SJCRH30 (cell line): ENCODE measurements at regions not wholly inside any gene's neighbourhood (a gene's known extent, or its start where the extent isn't known, plus 50 kb on each side); places are given as distances from the start of the nearest gene placed in this dataset.

Experiments
- DNase-seq, 2 experiments: peaks; one replicate each; pipeline ENCODE4 v3.0.0-alpha.2; 2015 to 2020
- H3K27ac ChIP-seq: fragments of 250-450 bp; sonication (Bioruptor Pico); 2 replicates; pipeline ENCODE4 v1.5.1; 2020; ENCODE audit warnings: mild to moderate bottlenecking, moderate library complexity
- H3K27me3 ChIP-seq: fragments of 250-450 bp; sonication (Bioruptor Pico); 2 replicates; pipeline ENCODE4 v1.5.1; 2020; ENCODE audit warnings: mild to moderate bottlenecking, moderate library complexity
- H3K36me3 ChIP-seq: fragments of 250-450 bp; sonication (Bioruptor Pico); 2 replicates; pipeline ENCODE4 v1.5.1; 2020; ENCODE audit warnings: mild to moderate bottlenecking, moderate library complexity
- H3K4me1 ChIP-seq: fragments of 250-450 bp; sonication (Bioruptor Pico); 2 replicates; pipeline ENCODE4 v1.5.1; 2020; ENCODE audit warnings: mild to moderate bottlenecking, moderate library complexity
- H3K4me3 ChIP-seq: fragments of 250-450 bp; sonication (Bioruptor Pico); 2 replicates; pipeline ENCODE4 v1.5.1; 2020; ENCODE audit warnings: mild to moderate bottlenecking, moderate library complexity
- H3K9me3 ChIP-seq: fragments of 250-450 bp; sonication (Bioruptor Pico); replicated peaks from 2 replicates; pipeline ENCODE4 v1.5.1; 2020; ENCODE audit warnings: mild to moderate bottlenecking, moderate library complexity

DNA sequence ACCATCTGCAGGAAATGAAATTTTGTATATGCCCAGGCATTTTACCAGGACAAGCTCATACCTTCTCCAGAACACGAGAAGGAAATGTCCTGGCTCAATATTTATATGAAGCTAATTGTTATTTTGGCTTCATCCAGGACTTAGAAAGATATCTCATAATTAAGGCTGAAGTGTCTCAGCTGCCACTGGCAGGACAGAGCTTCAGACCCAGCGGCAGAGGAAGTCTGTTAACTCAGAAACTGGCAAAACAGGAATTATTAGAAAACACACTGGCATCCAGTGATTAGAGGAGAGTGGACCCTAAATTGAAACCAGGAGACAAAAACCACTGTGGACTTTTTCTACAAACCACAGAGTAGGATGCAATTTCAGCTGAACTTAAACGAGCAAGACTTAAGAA, 329.7 kb downstream of the CYRIA start:
- no peak for DNase-seq
- Histone ChIP-seq H3K4me3 (no peak overlapping the region), H3K27me3 (no peaks in the 10 kb centered on the region), H3K27ac (no peak overlapping the region), H3K4me1 (peaks cover 4% of the 10 kb centered on the region; the same call in 1 of the 2 replicates), H3K9me3 (peaks cover 8% of the 10 kb centered on the region), H3K36me3 (no peaks in the 10 kb centered on the region)

DNA sequence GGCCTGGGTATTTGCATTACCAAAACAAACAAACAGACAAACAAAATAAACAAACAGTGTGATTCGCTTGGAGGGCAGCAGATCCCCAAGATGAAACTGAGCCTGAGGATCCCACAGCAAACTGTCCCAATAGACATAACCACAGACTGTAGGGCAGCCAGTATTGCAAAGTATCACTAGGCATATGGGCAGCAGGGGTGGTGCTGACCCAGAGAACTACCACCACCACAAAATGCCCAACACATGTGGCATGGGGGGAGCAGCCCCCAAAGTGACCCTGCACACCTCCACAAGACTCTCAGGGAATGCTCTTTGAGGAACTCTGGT, 330.1 kb downstream of the CYRIA start:
- Histone ChIP-seq H3K9me3 (peaks cover 8% of the 10 kb centered on the region), H3K27ac (no peak overlapping the region), H3K27me3 (no peaks in the 10 kb centered on the region), H3K36me3 (no peaks in the 10 kb centered on the region), H3K4me1 (peaks cover 8% of the 10 kb centered on the region; the same call in 1 of the 2 replicates), H3K4me3 (no peak overlapping the region)
- DNase-seq: no peak

GRCh38 chr2:16334886-16335603, 330.6 kb downstream of the CYRIA start:
- peaks cover 8% of the 10 kb centered on the region for H3K9me3 ChIP-seq
- no peaks in the 10 kb centered on the region for H3K27me3 ChIP-seq
- DNase-seq: no peak
- peaks cover 11% of the 10 kb centered on the region for H3K4me1 ChIP-seq
- H3K27ac ChIP-seq: no peak overlapping the region
- no peak overlapping the region for H3K4me3 ChIP-seq
- H3K36me3 ChIP-seq: no peaks in the 10 kb centered on the region

DNA sequence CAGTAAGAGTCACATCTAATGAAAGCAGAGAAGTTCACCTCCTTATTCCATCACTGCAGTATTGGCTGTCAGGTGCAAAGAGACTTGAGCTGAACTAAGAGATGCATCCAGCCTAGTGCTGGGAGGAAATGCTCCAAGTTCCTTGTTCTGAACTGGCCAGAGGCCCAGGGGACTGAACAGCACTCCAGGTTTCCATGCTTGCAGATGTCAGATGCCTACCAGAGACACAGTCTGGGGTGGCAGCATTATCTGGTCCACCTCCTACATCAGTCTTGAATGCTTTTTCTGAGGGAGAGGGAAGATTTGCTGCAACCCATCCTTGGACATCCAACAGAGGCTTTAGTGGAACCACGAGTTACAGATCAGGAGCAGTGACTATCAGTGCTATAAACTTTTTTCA, 331.3 kb downstream of the CYRIA start:
- Histone ChIP-seq H3K36me3 (no peaks in the 10 kb centered on the region), H3K4me3 (no peak overlapping the region), H3K4me1 (peaks cover 14% of the 10 kb centered on the region), H3K27me3 (no peaks in the 10 kb centered on the region), H3K27ac (no peak overlapping the region), H3K9me3 (peaks cover 4% of the 10 kb centered on the region)
- DNase-seq: no peak

DNA sequence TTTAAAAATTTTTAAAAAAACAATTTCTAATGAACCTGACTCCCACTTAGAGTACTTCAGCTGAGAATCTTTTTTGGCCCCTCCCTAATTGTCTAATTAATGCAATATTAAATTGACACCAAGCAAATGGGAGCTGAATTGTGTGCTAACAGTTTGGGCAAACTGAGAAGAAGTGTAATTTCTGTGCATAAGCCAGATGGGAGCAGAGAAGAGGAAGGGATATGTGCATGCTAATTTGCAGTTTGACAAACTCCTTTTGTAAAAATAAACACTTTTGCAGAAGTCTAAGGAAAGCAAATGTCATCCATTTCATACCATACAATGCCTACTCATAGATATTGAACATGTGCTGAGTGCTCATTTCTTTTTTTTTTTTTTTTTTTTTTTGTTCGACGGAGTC, 332.0 kb downstream of the CYRIA start:
- Histone ChIP-seq H3K36me3 (no peaks in the 10 kb centered on the region), H3K4me1 (peaks cover 14% of the 10 kb centered on the region), H3K9me3 (no peaks in the 10 kb centered on the region), H3K27ac (no peak overlapping the region), H3K27me3 (no peaks in the 10 kb centered on the region), H3K4me3 (no peak overlapping the region)
- DNase-seq: no peak

GRCh38 chr2:16332681-16333557, 332.7 kb downstream of the CYRIA start:
- Histone ChIP-seq H3K27me3 (no peaks in the 10 kb centered on the region), H3K27ac (no peak overlapping the region), H3K9me3 (no peaks in the 10 kb centered on the region), H3K36me3 (no peaks in the 10 kb centered on the region), H3K4me3 (no peak overlapping the region), H3K4me1 (peaks cover 14% of the 10 kb centered on the region)
- no peak for DNase-seq

DNA sequence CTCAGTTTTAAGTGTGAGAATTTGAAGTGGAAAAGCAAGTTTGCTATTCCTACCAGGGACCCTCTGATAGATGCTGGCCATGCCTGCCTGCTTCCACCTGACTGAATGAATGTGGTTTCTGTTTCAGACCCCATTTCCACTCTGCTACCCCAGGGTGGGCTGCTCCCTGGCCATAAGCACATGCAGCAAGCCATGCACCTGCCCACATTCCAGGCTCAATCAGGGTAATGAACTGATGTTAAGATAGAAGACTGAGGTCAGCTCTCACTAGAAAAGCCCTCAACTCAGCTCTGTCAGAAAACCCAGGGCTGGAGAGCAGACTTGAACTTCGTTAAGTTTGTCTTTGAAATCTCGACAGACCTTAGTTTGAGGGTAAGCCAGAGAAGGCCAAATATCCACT, 333.9 kb downstream of the CYRIA start:
- no peak for DNase-seq
- H3K4me3 ChIP-seq: no peak overlapping the region
- no peak overlapping the region for H3K27ac ChIP-seq
- H3K27me3 ChIP-seq: no peaks in the 10 kb centered on the region
- H3K9me3 ChIP-seq: no peaks in the 10 kb centered on the region
- no peaks in the 10 kb centered on the region for H3K36me3 ChIP-seq
- peaks cover 14% of the 10 kb centered on the region for H3K4me1 ChIP-seq

DNA sequence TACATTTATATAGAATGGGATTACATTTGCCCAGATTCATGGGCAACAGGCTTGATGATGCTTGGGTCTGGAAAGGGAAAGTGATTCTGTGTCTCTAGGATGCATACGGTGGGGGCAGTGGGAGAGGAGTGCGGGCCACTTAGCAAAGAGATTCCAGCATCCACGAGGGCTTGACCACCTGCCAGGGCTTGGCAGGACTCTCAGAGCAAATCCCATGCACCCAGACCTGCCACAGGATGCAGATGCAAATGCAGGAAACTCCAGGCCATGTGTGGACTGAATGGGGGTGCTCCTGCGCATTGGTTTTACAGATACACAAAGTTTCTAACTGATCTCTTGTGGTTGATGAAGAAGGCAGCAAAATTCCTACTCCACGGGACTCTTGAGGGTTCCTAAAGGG, 334.7 kb downstream of the CYRIA start:
- no peaks in the 10 kb centered on the region for H3K36me3 ChIP-seq
- H3K4me1 ChIP-seq: peaks cover 14% of the 10 kb centered on the region
- H3K9me3 ChIP-seq: no peaks in the 10 kb centered on the region
- no peak overlapping the region for H3K27ac ChIP-seq
- H3K27me3 ChIP-seq: no peaks in the 10 kb centered on the region
- peak in 1 of 2 experiments; percentile 33 for DNase-seq
- H3K4me3 ChIP-seq: no peak overlapping the region

GRCh38 chr2:16330571-16330970, 335.1 kb downstream of the CYRIA start:
- no peak overlapping the region for H3K27ac ChIP-seq
- H3K4me3 ChIP-seq: no peak overlapping the region
- H3K9me3 ChIP-seq: no peaks in the 10 kb centered on the region
- H3K27me3 ChIP-seq: no peaks in the 10 kb centered on the region
- no peaks in the 10 kb centered on the region for H3K36me3 ChIP-seq
- peaks cover 14% of the 10 kb centered on the region for H3K4me1 ChIP-seq
- DNase-seq: peak; percentile 63 to 70

DNA sequence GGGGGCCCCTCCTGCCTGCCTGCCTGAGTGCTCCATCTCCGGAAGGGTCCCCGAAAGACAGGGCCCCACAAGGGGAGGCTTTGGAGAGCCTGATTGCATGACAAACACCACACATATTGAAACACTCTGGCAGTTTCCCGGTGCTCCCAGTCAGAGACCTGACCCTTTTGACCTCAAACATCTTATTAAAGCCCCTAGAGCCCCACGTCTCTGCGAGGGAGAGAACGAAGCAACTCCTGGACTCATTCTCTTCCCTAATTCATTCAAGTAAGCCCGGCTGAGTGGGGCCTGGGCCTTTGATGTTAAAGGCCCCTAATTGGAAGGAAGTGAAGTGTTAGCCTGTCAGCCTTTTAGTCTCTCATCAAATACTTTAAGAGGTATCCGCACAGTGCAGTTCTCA, 335.6 kb downstream of the CYRIA start:
- H3K36me3 ChIP-seq: no peaks in the 10 kb centered on the region
- DNase-seq: no peak
- H3K27me3 ChIP-seq: no peaks in the 10 kb centered on the region
- H3K4me3 ChIP-seq: no peak overlapping the region
- H3K9me3 ChIP-seq: no peaks in the 10 kb centered on the region
- peaks cover 14% of the 10 kb centered on the region for H3K4me1 ChIP-seq
- no peak overlapping the region for H3K27ac ChIP-seq

DNA sequence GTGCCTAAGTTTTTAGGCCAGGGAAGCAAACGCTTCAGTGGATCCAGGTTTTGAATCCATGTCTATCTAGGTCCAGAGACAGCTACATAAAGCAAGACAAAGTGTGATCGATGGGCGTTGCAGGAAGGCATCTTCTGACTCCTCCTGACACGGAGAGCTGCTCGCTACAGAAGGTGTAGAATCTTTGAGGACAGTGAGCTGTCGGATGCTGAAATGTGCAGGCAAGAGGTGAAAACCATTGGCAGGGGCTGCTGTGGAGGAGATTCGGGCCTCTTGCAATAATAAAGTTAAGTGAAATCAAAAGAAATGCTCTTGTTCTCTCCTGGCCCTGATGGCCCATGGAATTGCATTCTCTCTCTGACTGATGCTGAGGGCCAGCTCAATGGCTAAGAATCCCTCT, 336.2 kb downstream of the CYRIA start:
- Histone ChIP-seq H3K27me3 (no peaks in the 10 kb centered on the region), H3K4me3 (no peak overlapping the region), H3K4me1 (peaks cover 14% of the 10 kb centered on the region)

GRCh38 chr2:16328521-16329190, 337.0 kb downstream of the CYRIA start:
- no peaks in the 10 kb centered on the region for H3K27me3 ChIP-seq
- H3K9me3 ChIP-seq: no peaks in the 10 kb centered on the region
- no peak overlapping the region for H3K4me3 ChIP-seq
- no peaks in the 10 kb centered on the region for H3K36me3 ChIP-seq
- no peak for DNase-seq
- H3K4me1 ChIP-seq: peaks cover 14% of the 10 kb centered on the region
- H3K27ac ChIP-seq: no peak overlapping the region

More for the DNA sequence above, 336.2 kb downstream of the CYRIA start:
- H3K9me3 ChIP-seq: no peaks in the 10 kb centered on the region
- H3K27ac ChIP-seq: no peak overlapping the region
- DNase-seq: no peak
- no peaks in the 10 kb centered on the region for H3K36me3 ChIP-seq

GRCh38 chr2:16327326-16327725, 338.3 kb downstream of the CYRIA start:
- Histone ChIP-seq H3K27me3 (no peaks in the 10 kb centered on the region), H3K36me3 (no peaks in the 10 kb centered on the region), H3K4me3 (no peak overlapping the region), H3K27ac (no peak overlapping the region), H3K4me1 (peaks cover 12% of the 10 kb centered on the region), H3K9me3 (no peaks in the 10 kb centered on the region)
- DNase-seq: no peak

- peak in 1 of 2 experiments; percentile 28 for DNase-seq
- H3K27me3 ChIP-seq: no peaks in the 10 kb centered on the region
- H3K27ac ChIP-seq: no peak overlapping the region
- no peaks in the 10 kb centered on the region for H3K9me3 ChIP-seq
- no peaks in the 10 kb centered on the region for H3K36me3 ChIP-seq
- H3K4me3 ChIP-seq: no peak overlapping the region
- H3K4me1 ChIP-seq: peaks cover 12% of the 10 kb centered on the region
Measured at GRCh38 chr2:16326711-16327300, 338.8 kb downstream of the CYRIA start.
